Lower leg skin (tissue), 4 donors: ENCODE measurements at regions not wholly inside any gene's neighbourhood (a gene's known extent, or its start where the extent isn't known, plus 50 kb on each side); places are given as distances from the start of the nearest gene placed in this dataset.
A peak's percentile ranks its signal among the peaks of the same experiment; 100 is the strongest.

Source experiments
- DNase-seq, 2 donors: peaks; one replicate each; pipeline ENCODE4 v3.0.0-alpha.2; 2019; ENCODE audit warnings: low spot score in 2 of 2
- H3K4me3 ChIP-seq: fragments of 200-600 bp; sonication (generic); 2 replicates; pipeline ENCODE4 v1.5.1; 2017; ENCODE audit warnings: mild to moderate bottlenecking, low read depth; ENCODE audit not compliant: poor library complexity, severe bottlenecking
- CTCF ChIP-seq, 3 donors: fragments of 450-650 bp; IDR thresholded peaks; one replicate each; pipeline ENCODE4 v1.5.1; 2016; ENCODE audit warnings: antibody characterized with exemption in 3 of 3, mild to moderate bottlenecking in 3 of 3, moderate library complexity in 2 of 3
- POLR2A ChIP-seq, 2 donors: fragments of 450-650 bp; IDR thresholded peaks; one replicate each; pipeline ENCODE4 v1.6.1; 2016 to 2017; ENCODE audit warnings: antibody characterized with exemption in 2 of 2, mild to moderate bottlenecking in 1 of 2, moderate library complexity in 1 of 2
- WGBS, 2 donors: methylation state at CpG; one replicate each; pipeline ENCODE4 v1.1.5; 2018; 5-methylcytosine and 5-hydroxymethylcytosine counted together
- intact Hi-C: fragments of 100-400 bp; cut with DNase I; formaldehyde crosslinking; loops from one replicate; pipeline ENCODE4 v1.15.0; 2023; ENCODE audit warnings: low total_unique reads

- WGBS, 2 donors, result 72 to 73% methylated on average over 8 of the region's 8 CpGs
- no peak overlapping the region for H3K4me3 ChIP-seq
- DNase-seq, result peak in 1 of 2 donors; percentile 64
- TF ChIP-seq CTCF (IDR thresholded peaks at IDR 0.05) (no peak), POLR2A (IDR thresholded peaks at IDR 0.05) (no peak)
- intact Hi-C loops, result no loop called here
These were observed 57.8 kb upstream of the CTBP2 start for GRCh38 chr10:125217990-125218675.

DNA sequence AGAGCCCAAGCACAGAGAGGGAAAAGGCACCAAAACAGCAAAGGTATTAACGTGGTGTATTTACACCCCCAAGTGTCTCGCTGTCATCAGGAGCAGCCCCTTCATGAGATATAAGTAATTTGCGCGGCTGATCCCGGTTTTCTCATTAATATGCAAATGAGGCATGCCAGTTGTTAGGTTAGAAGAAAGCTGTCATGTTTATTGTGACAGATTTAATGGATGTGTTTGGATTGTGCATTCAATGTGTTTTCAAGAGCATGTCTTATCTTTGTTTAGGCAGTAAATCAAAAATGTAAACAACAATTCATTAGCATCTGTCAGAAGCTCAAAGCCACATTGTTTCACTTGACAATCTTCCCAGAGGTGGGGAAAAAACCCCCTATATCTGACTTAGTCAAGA, 56.5 kb upstream of the CTBP2 start:
- no peak overlapping the region for H3K4me3 ChIP-seq
- peak in 1 of 2 donors; percentile 62 for DNase-seq
- TF ChIP-seq POLR2A (IDR thresholded peaks at IDR 0.05), result no peak
- TF ChIP-seq CTCF (IDR thresholded peaks at IDR 0.05), result no peak
- WGBS, 2 donors, result 70 to 71% methylated on average over 5 of the region's 5 CpGs
- intact Hi-C loops, result no loop called here

DNA sequence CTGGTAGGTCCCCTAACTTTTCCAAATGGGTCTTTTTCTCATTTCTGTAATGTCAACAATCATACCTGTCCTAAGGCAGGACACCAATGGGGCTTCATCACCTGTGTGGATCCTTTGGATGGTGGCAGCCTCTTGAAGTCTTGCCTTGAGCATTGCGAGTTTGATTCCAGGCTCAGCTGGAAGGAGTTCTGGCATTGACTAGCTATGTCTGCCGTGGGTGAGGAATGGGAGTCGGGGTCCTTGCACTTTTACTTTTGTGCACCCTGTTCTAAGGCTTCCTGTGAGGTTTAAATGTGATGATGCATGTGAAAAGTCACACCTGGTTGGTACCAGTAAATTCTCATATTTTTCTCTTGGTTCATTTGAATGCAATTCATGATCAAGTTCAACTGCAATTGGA, 55.9 kb upstream of the CTBP2 start:
- H3K4me3 ChIP-seq, result no peak overlapping the region
- TF ChIP-seq CTCF (IDR thresholded peaks at IDR 0.05), result no peak
- no peak for TF ChIP-seq POLR2A (IDR thresholded peaks at IDR 0.05)
- intact Hi-C loops, result no loop called here
- DNase-seq, result no peak
- 89 to 96% methylated on average over 3 of the region's 3 CpGs for WGBS, 2 donors

GRCh38 chr10:125214283-125214570, 53.9 kb upstream of the CTBP2 start:
- intact Hi-C loops, result no loop called here
- peak in 1 of 2 donors; percentile 53 for DNase-seq
- 74 to 95% methylated on average over 2 of the region's 2 CpGs for WGBS, 2 donors
- TF ChIP-seq POLR2A (IDR thresholded peaks at IDR 0.05) (no peak), CTCF (IDR thresholded peaks at IDR 0.05) (no peak)
- no peak overlapping the region for H3K4me3 ChIP-seq

DNA sequence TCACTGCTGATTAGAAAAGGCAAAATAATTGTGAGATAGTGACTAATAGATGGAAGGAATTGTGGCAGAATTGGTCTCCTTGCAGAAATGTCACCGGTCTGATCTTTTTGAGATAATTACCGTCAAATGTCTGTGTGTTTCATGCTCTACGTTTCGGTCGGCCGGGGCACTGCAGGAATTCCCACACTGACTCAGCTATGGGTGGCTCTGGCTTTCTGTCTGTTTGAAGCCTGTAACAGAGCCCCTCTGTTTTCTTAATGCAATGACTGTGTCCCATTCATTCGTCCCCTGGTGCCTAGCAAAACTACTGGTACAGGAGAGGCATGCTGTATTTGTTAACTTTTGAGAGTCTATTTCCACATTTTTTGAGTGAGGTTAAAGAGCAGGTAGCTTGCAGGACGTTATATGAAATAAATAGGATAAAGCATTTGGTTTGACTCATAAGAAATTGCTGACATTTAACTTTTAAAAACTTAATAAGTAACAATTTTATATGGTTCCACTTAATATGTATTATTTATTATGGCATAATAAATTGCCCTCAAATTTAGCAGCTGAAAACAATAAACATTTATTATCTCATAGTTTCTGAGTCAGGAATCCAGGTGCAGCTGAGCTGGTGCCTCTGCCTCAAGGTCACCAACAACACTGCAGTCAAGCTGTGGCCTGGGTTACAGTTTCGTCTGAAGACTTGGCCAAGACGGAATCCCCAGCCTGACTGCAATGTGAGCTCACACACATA, 53.3 kb upstream of the CTBP2 start:
- intact Hi-C loops, result no loop called here
- WGBS, 2 donors, result 79 to 84% methylated on average over 10 of the region's 10 CpGs

More for the DNA sequence above, 53.3 kb upstream of the CTBP2 start:
- no peak for DNase-seq
- TF ChIP-seq POLR2A (IDR thresholded peaks at IDR 0.05) (no peak), CTCF (IDR thresholded peaks at IDR 0.05) (no peak)
- H3K4me3 ChIP-seq, result no peak overlapping the region
